Endothelial cell of umbilical vein (primary cell): ENCODE measurements at regions not wholly inside any gene's neighbourhood (a gene's known extent, or its start where the extent isn't known, plus 50 kb on each side); places are given as distances from the start of the nearest gene placed in this dataset.

Experiments used
- BruUV-seq: library from RNA; stranded (reverse); fragments of 400-500 nt; replicated peaks from 2 replicates; lab custom pipeline; 2021; lab: Mats Ljungman, UMichigan
- CTCF ChIA-PET: fragments of 300-600, 350-600 bp; sonication (Branson Sonifier 250); formaldehyde crosslinking; loops from one replicate; lab custom pipeline; 2021; ENCODE audit warnings: antibody characterized with exemption, inconsistent platforms; lab: Charles Lee
- POLR2A ChIA-PET: fragments of 300-600, 350-600 bp; sonication (Branson Sonifier 250); formaldehyde crosslinking; loops from one replicate; lab custom pipeline; 2021; ENCODE audit warnings: antibody characterized with exemption, inconsistent platforms; lab: Charles Lee
- DNase-seq: peaks from one replicate; pipeline ENCODE4 v3.0.0-alpha.2; 2011; ENCODE audit warnings: low read depth, low spot score
- FAIRE-seq: peaks from 2 replicates; lab custom pipeline; 2011; peaks lifted over from hg19 to GRCh38; lab: Jason Lieb, UNC
- H2AFZ ChIP-seq: 2 replicates; pipeline ENCODE4 v1.6.0; 2012; ENCODE audit warnings: low read depth, low read length, control low read depth, inconsistent platforms
- H3K27ac ChIP-seq: 2 replicates; pipeline ENCODE4 v1.5.1; 2011; ENCODE audit warnings: low read depth, mild to moderate bottlenecking, control low read depth, low read length, moderate library complexity; ENCODE audit not compliant: insufficient read depth
- H3K27me3 ChIP-seq, 2 experiments: 2 replicates each; pipeline versions ENCODE4 v1.6.0 to v1.6.1; 2011; ENCODE audit warnings: low read length in 2 of 2, mixed read lengths in 1 of 2; ENCODE audit not compliant: control insufficient read depth in 2 of 2, insufficient read depth in 2 of 2
- H3K36me3 ChIP-seq, 2 experiments: 2 replicates in 1 of 2; 3 replicates in 1 of 2; pipeline ENCODE4 v1.5.1; 2011; ENCODE audit warnings: low read length in 2 of 2, mild to moderate bottlenecking in 1 of 2, moderate library complexity in 1 of 2; ENCODE audit not compliant: control insufficient read depth in 2 of 2, insufficient read depth in 2 of 2; ENCODE audit errors: extremely low read depth in 1 of 2
- H3K4me1 ChIP-seq: 3 replicates; pipeline ENCODE4 v1.5.1; 2011; ENCODE audit warnings: mild to moderate bottlenecking, low read length; ENCODE audit not compliant: control insufficient read depth, insufficient read depth; ENCODE audit errors: extremely low read depth
- H3K4me2 ChIP-seq: 2 replicates; pipeline ENCODE4 v1.6.1; 2011; ENCODE audit warnings: low read length, control low read depth, mixed read lengths; ENCODE audit not compliant: insufficient read depth
- H3K4me3 ChIP-seq, 3 experiments: fragments of 200-600 bp in 1 of 3; sonication (generic), shearing (Covaris generic) in 1 of 3; replicated peaks in 1 of 3; 2 replicates each; pipeline ENCODE4 v1.5.1; 2011 to 2016; ENCODE audit warnings: control low read depth in 3 of 3, low read length in 3 of 3, mild to moderate bottlenecking in 2 of 3, inconsistent platforms in 1 of 3, low read depth in 1 of 3, moderate library complexity in 1 of 3; ENCODE audit not compliant: insufficient read depth in 1 of 3
- H3K79me2 ChIP-seq: 2 replicates; pipeline ENCODE4 v1.6.0; 2012; ENCODE audit warnings: low read length, inconsistent platforms; ENCODE audit not compliant: control insufficient read depth, insufficient read depth
- H3K9ac ChIP-seq: replicated peaks from 2 replicates; pipeline ENCODE3; 2011; ENCODE audit warnings: low read length, control low read depth; ENCODE audit not compliant: insufficient read depth; ENCODE audit errors: extremely low read depth
- H3K9me1 ChIP-seq: replicated peaks from 3 replicates; pipeline ENCODE4 v1.6.0; 2011; ENCODE audit warnings: mild to moderate bottlenecking, low read length; ENCODE audit not compliant: control insufficient read depth, insufficient read depth; ENCODE audit errors: extremely low read depth
- H3K9me3 ChIP-seq: replicated peaks from 2 replicates; pipeline ENCODE4 v1.5.1; 2012; ENCODE audit warnings: low read length, inconsistent platforms; ENCODE audit not compliant: control insufficient read depth, insufficient read depth
- H4K20me1 ChIP-seq: replicated peaks from 2 replicates; pipeline ENCODE3; 2011; ENCODE audit warnings: mild to moderate bottlenecking, low read length; ENCODE audit not compliant: control insufficient read depth, insufficient read depth; ENCODE audit errors: extremely low read depth
- EZH2 ChIP-seq: IDR thresholded peaks from 2 replicates; pipeline ENCODE4 v1.6.1; 2012; ENCODE audit warnings: borderline replicate concordance, low read depth, mild to moderate bottlenecking, moderate library complexity, low read length, inconsistent platforms; ENCODE audit not compliant: severe bottlenecking
- FOS ChIP-seq: IDR thresholded peaks from 2 replicates; pipeline ENCODE4 v1.6.1; 2011; ENCODE audit warnings: mild to moderate bottlenecking, low read length, moderate library complexity, borderline replicate concordance; ENCODE audit not compliant: insufficient read depth
- GATA2 ChIP-seq: IDR thresholded peaks from 2 replicates; pipeline ENCODE4 v1.7.0; 2011; ENCODE audit warnings: low read depth, mild to moderate bottlenecking, moderate library complexity, mixed read lengths, low read length; ENCODE audit not compliant: insufficient read length, insufficient read depth
- JUN ChIP-seq: IDR thresholded peaks from 2 replicates; pipeline ENCODE4 v1.6.1; 2011; ENCODE audit warnings: borderline replicate concordance, low read depth; ENCODE audit not compliant: insufficient read length, insufficient read depth
- MYC ChIP-seq: IDR thresholded peaks from one replicate; pipeline ENCODE4 v1.6.1; 2011; ENCODE audit warnings: mild to moderate bottlenecking, low read depth, low read length
- POLR2A ChIP-seq: IDR thresholded peaks from 2 replicates; pipeline ENCODE4 v1.6.1; 2012; ENCODE audit warnings: low read depth, mild to moderate bottlenecking, control low read depth, low read length
- POLR2AphosphoS5 ChIP-seq: IDR thresholded peaks from 2 replicates; pipeline ENCODE4 v1.6.1; 2012; ENCODE audit warnings: low read depth, mild to moderate bottlenecking, control low read depth, low read length, moderate library complexity; ENCODE audit not compliant: insufficient read depth
- dilution Hi-C: fragments of 300-500 bp; cut with MboI; formaldehyde crosslinking; loops from one replicate; pipeline ENCODE4 v1.15.0; 2019; ENCODE audit warnings: low sequenced_read_pairs; ENCODE audit not compliant: extremely low pct_ligation_motif_present
- intact Hi-C: fragments of 100-400 bp; cut with micrococcal nuclease; formaldehyde crosslinking; loops from one replicate; pipeline ENCODE4 v1.10.0; 2022
- TF ChIP-seq, protein P1 (sequence below), 2 donors: IDR thresholded peaks; 1 replicate in 1 of 2; 2 replicates in 1 of 2; pipeline ENCODE4 v1.5.1; 2011; ENCODE audit warnings: low read length in 2 of 2, mild to moderate bottlenecking in 2 of 2, moderate library complexity in 2 of 2, control low read depth in 1 of 2, inconsistent platforms in 1 of 2, low read depth in 1 of 2; ENCODE audit not compliant: insufficient read depth in 1 of 2; ENCODE audit errors: extremely low read depth in 1 of 2
- TF ChIP-seq, protein P2 (sequence below): IDR thresholded peaks from 2 replicates; pipeline ENCODE4 v1.6.1; 2011; ENCODE audit not compliant: insufficient read depth, insufficient read length

DNA sequence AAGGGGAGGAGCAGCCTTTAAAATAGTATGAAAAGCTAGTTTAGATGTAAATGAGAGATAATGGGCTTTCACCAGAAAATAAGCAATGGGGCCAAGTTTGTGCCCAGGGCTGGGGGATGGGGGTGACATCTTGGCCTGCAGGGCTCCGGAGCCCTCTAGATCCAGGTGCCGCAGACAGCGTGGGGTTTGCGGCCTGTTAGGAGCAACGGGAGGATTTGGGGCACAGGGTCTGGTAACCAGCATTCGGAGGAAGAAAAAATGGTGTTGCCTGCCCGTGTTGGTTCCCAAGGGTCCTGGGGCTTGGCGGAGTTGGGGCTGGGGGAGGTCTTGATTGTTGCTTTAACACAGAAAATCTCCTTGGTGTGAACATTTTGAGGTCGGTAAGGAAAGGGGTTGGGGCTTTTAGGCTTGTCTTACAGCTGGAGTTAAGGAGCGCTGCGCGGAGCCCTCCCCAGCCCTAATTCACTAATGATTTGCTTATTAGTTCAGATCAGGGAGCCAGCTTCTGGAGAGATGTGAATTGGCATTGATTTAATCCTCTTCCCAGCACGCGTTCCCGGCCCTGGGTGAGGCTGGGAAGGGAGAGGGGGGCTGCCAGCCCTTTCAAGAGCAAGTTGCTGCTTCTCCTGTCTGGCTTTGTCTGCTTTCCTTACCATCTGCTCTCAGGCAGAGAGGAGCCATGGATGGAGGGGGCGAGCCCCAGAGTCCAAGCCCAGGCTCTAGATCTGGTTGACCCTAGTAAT, 443.4 kb downstream of the BCOR start:
- BruUV-seq, result no TSS peak
- no peak overlapping the region for H3K4me3 ChIP-seq
- no peak for FAIRE-seq

More for the DNA sequence above, 443.4 kb downstream of the BCOR start:
- H3K79me2 ChIP-seq, result no peaks in the 10 kb centered on the region
- no peak for DNase-seq
- ChIA-PET POLR2A (no interaction called here), CTCF (interaction anchor here (1.0 kb wide), 1 partner anchor 10 kb away, joined by 3 read pairs; no protein-coding TSS in a partner anchor)
- H3K4me1 ChIP-seq, result no peaks in the 10 kb centered on the region
- H3K36me3 ChIP-seq, result no peaks in the 10 kb centered on the region
- TF ChIP-seq MYC (no peak), GATA2 (no peak), POLR2A (no peak), EZH2 (no peak), FOS (no peak), POLR2AphosphoS5 (no peak), JUN (no peak)
- TF ChIP-seq, protein P1, sequence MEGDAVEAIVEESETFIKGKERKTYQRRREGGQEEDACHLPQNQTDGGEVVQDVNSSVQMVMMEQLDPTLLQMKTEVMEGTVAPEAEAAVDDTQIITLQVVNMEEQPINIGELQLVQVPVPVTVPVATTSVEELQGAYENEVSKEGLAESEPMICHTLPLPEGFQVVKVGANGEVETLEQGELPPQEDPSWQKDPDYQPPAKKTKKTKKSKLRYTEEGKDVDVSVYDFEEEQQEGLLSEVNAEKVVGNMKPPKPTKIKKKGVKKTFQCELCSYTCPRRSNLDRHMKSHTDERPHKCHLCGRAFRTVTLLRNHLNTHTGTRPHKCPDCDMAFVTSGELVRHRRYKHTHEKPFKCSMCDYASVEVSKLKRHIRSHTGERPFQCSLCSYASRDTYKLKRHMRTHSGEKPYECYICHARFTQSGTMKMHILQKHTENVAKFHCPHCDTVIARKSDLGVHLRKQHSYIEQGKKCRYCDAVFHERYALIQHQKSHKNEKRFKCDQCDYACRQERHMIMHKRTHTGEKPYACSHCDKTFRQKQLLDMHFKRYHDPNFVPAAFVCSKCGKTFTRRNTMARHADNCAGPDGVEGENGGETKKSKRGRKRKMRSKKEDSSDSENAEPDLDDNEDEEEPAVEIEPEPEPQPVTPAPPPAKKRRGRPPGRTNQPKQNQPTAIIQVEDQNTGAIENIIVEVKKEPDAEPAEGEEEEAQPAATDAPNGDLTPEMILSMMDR (IDR thresholded peaks at IDR 0.05; ENCODE audit: extremely low read depth in 1 of 2, insufficient read depth in 1 of 2, low read depth in 1 of 2, low read length in 2 of 2), result no peak
- TF ChIP-seq, protein P2, sequence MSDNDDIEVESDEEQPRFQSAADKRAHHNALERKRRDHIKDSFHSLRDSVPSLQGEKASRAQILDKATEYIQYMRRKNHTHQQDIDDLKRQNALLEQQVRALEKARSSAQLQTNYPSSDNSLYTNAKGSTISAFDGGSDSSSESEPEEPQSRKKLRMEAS, result no peak
- no peaks in the 10 kb centered on the region for H3K9me3 ChIP-seq
- H3K27me3 ChIP-seq, result peaks cover 0 to 3% of the 10 kb centered on the region in 2 experiments
- no peak overlapping the region for H3K4me2 ChIP-seq
- no peak overlapping the region for H3K27ac ChIP-seq
- intact Hi-C loops, result no loop called here
- H2AFZ ChIP-seq, result no peak overlapping the region
- no peaks in the 10 kb centered on the region for H4K20me1 ChIP-seq
- no peaks in the 10 kb centered on the region for H3K9me1 ChIP-seq
- H3K9ac ChIP-seq, result no peak overlapping the region
- dilution Hi-C loops, result no loop called here
